Glutamatergic neuron (in vitro differentiated cells): ENCODE measurements at regions not wholly inside any gene's neighbourhood (a gene's known extent, or its start where the extent isn't known, plus 50 kb on each side); places are given as distances from the start of the nearest gene placed in this dataset.
A peak's percentile ranks its signal among the peaks of the same experiment; 100 is the strongest.

ENCODE experiments used
- DNase-seq: peaks from one replicate; pipeline ENCODE4 v3.0.0; 2022
- H3K27ac Mint-ChIP-seq: one replicate; pipeline ENCODE4 v1.8.0; 2020; ENCODE audit warnings: mild to moderate bottlenecking, mixed read lengths, inconsistent platforms; ENCODE audit not compliant: unreplicated experiment
- H3K27me3 Mint-ChIP-seq: one replicate; pipeline ENCODE4 v1.8.0; 2020; ENCODE audit warnings: mild to moderate bottlenecking, moderate library complexity, mixed read lengths, inconsistent platforms; ENCODE audit not compliant: unreplicated experiment
- H3K36me3 Mint-ChIP-seq: one replicate; pipeline ENCODE4 v1.8.0; 2020; ENCODE audit warnings: mild to moderate bottlenecking, mixed read lengths, inconsistent platforms; ENCODE audit not compliant: unreplicated experiment
- H3K4me1 Mint-ChIP-seq: one replicate; pipeline ENCODE4 v1.8.0; 2020; ENCODE audit warnings: mild to moderate bottlenecking, low read depth, mixed read lengths, inconsistent platforms; ENCODE audit not compliant: unreplicated experiment
- H3K4me3 Mint-ChIP-seq: one replicate; pipeline ENCODE4 v1.8.0; 2020; ENCODE audit warnings: mild to moderate bottlenecking, mixed read lengths, inconsistent platforms; ENCODE audit not compliant: unreplicated experiment
- H3K9me3 Mint-ChIP-seq: one replicate; pipeline ENCODE4 v1.8.0; 2020; ENCODE audit warnings: mild to moderate bottlenecking, moderate library complexity, mixed read lengths, inconsistent platforms; ENCODE audit not compliant: unreplicated experiment
- CTCF ChIP-seq: fragments of 200-600 bp; sonication (generic); IDR thresholded peaks from one replicate; pipeline ENCODE4 v1.5.0; 2021; ENCODE audit not compliant: partially characterized antibody, unreplicated experiment

- H3K4me1 Mint-ChIP-seq, result peaks cover 4% of the 10 kb centered on the region
- peaks cover 3% of the 10 kb centered on the region for H3K27me3 Mint-ChIP-seq
- no peak overlapping the region for H3K4me3 Mint-ChIP-seq
- H3K36me3 Mint-ChIP-seq, result peaks cover 5% of the 10 kb centered on the region
- no peak for TF ChIP-seq CTCF
- H3K9me3 Mint-ChIP-seq, result peaks cover 7% of the 10 kb centered on the region
- no peak for DNase-seq
- H3K27ac Mint-ChIP-seq, result no peak overlapping the region
Observed at GRCh38 chr22:48357961-48358360, 1469.7 kb downstream of the BRD1 start.

GRCh38 chr22:48357196-48357595, 1470.5 kb downstream of the BRD1 start:
- Mint-ChIP-seq H3K9me3 (peaks cover 8% of the 10 kb centered on the region), H3K36me3 (peaks cover 5% of the 10 kb centered on the region), H3K27me3 (peaks cover 3% of the 10 kb centered on the region), H3K27ac (no peak overlapping the region), H3K4me1 (peaks cover 4% of the 10 kb centered on the region), H3K4me3 (no peak overlapping the region)
- TF ChIP-seq CTCF, result no peak
- no peak for DNase-seq

- Mint-ChIP-seq H3K9me3 (peaks cover 8% of the 10 kb centered on the region), H3K4me1 (peaks cover 4% of the 10 kb centered on the region), H3K27me3 (peaks cover 3% of the 10 kb centered on the region), H3K27ac (peak overlapping the region; percentile 62), H3K36me3 (peaks cover 5% of the 10 kb centered on the region), H3K4me3 (no peak overlapping the region)
- DNase-seq, result no peak
- no peak for TF ChIP-seq CTCF
Observed at GRCh38 chr22:48356731-48357130, 1470.9 kb downstream of the BRD1 start.

- H3K36me3 Mint-ChIP-seq, result peaks cover 5% of the 10 kb centered on the region
- peaks cover 3% of the 10 kb centered on the region for H3K27me3 Mint-ChIP-seq
- H3K4me1 Mint-ChIP-seq, result peaks cover 4% of the 10 kb centered on the region
- TF ChIP-seq CTCF, result no peak
- H3K9me3 Mint-ChIP-seq, result peaks cover 13% of the 10 kb centered on the region
- no peak for DNase-seq
- no peak overlapping the region for H3K4me3 Mint-ChIP-seq
- no peak overlapping the region for H3K27ac Mint-ChIP-seq
Observed at GRCh38 chr22:48354096-48354495, 1473.6 kb downstream of the BRD1 start.

GRCh38 chr22:48353116-48353947, 1474.3 kb downstream of the BRD1 start:
- TF ChIP-seq CTCF, result no peak
- Mint-ChIP-seq H3K27ac (no peak overlapping the region), H3K36me3 (peaks cover 5% of the 10 kb centered on the region), H3K9me3 (peaks cover 13% of the 10 kb centered on the region), H3K4me1 (peaks cover 4% of the 10 kb centered on the region), H3K27me3 (peaks cover 3% of the 10 kb centered on the region), H3K4me3 (no peak overlapping the region)
- DNase-seq, result no peak
